A673 (cell line): ENCODE measurements at regions not wholly inside any gene's neighbourhood (a gene's known extent, or its start where the extent isn't known, plus 50 kb on each side); places are given as distances from the start of the nearest gene placed in this dataset.
"Not testable (repeated sequence)": the region's sequence is repeated elsewhere in the genome, so short reads cannot be mapped to it uniquely, and the experiment has no call there.

Experiments used
- BruUV-seq: library from RNA; stranded (reverse); fragments of 400-500 nt; replicated peaks from 2 replicates; lab custom pipeline; 2021; lab: Mats Ljungman, UMichigan
- CTCF ChIA-PET: fragments of 300-600 bp; sonication (Branson Sonifier 250); formaldehyde crosslinking; loops from one replicate; lab custom pipeline; 2022; ENCODE audit warnings: antibody characterized with exemption; lab: Charles Lee
- POLR2A ChIA-PET: fragments of 300-600 bp; sonication (Branson Sonifier 250); formaldehyde crosslinking; loops from one replicate; lab custom pipeline; 2022; ENCODE audit warnings: antibody characterized with exemption; ENCODE audit not compliant: low non-redundant PET; lab: Charles Lee
- DNase-seq: peaks from one replicate; pipeline ENCODE4 v3.0.0-alpha.2; 2015; ENCODE audit warnings: low spot score
- H3K27ac ChIP-seq: fragments of 200-600 bp; sonication (generic); 2 replicates; pipeline ENCODE4 v1.5.1; 2016; ENCODE audit warnings: mixed run types, low read depth, mild to moderate bottlenecking, mixed read lengths, antibody characterized with exemption, low read length; ENCODE audit not compliant: poor library complexity, severe bottlenecking
- H3K27me3 ChIP-seq: fragments of 200-600 bp; sonication (generic); replicated peaks from 2 replicates; pipeline ENCODE4 v1.6.1; 2017; ENCODE audit warnings: mixed run types, low read depth, mild to moderate bottlenecking, mixed read lengths, antibody characterized with exemption, low read length; ENCODE audit not compliant: insufficient read depth, poor library complexity
- H3K36me3 ChIP-seq: fragments of 200-600 bp; sonication (generic); 2 replicates; pipeline ENCODE4 v1.6.1; 2016; ENCODE audit warnings: mixed run types, mild to moderate bottlenecking, mixed read lengths, antibody characterized with exemption, low read length; ENCODE audit not compliant: insufficient read depth, poor library complexity, severe bottlenecking
- H3K4me1 ChIP-seq: fragments of 200-600 bp; sonication (generic); 2 replicates; pipeline ENCODE4 v1.6.1; 2017; ENCODE audit warnings: mixed run types, mild to moderate bottlenecking, mixed read lengths, antibody characterized with exemption, low read length; ENCODE audit not compliant: insufficient read depth, poor library complexity, severe bottlenecking
- H3K4me3 ChIP-seq: fragments of 200-600 bp; sonication (generic); 2 replicates; pipeline ENCODE4 v1.5.1; 2016; ENCODE audit warnings: low read depth, mixed run types, mild to moderate bottlenecking, mixed read lengths, low read length; ENCODE audit not compliant: poor library complexity, severe bottlenecking
- H3K9me3 ChIP-seq: fragments of 200-600 bp; sonication (generic); 2 replicates; pipeline ENCODE4 v1.6.1; 2016; ENCODE audit warnings: mixed run types, low read depth, mild to moderate bottlenecking, mixed read lengths, antibody characterized with exemption, low read length; ENCODE audit not compliant: poor library complexity, severe bottlenecking
- CTCF ChIP-seq: fragments of 300-800, 200-600 bp; sonication (generic); conservative IDR thresholded peaks from 2 replicates; pipeline ENCODE4 v1.5.1; 2017; ENCODE audit warnings: low read depth, mild to moderate bottlenecking, antibody characterized with exemption, low read length, moderate library complexity, mixed read lengths
- EZH2 ChIP-seq: fragments of 200-600 bp; sonication (generic); IDR thresholded peaks from 2 replicates; pipeline ENCODE4 v1.6.1; 2017; ENCODE audit warnings: borderline replicate concordance, low read depth, mild to moderate bottlenecking, mixed read lengths, antibody characterized with exemption, low read length; ENCODE audit not compliant: poor library complexity, severe bottlenecking
- intact Hi-C: fragments of 100-400 bp; cut with micrococcal nuclease; formaldehyde crosslinking; loops from one replicate; pipeline ENCODE4 v1.10.0; 2022; ENCODE audit not compliant: unreplicated experiment

- H3K4me1 ChIP-seq, result no peaks in the 10 kb centered on the region
- no peak overlapping the region for H3K4me3 ChIP-seq
- H3K36me3 ChIP-seq, result no peaks in the 10 kb centered on the region
- no peak overlapping the region for H3K27ac ChIP-seq
- ChIA-PET CTCF (no interaction called here), POLR2A (interaction anchor here (0.6 kb wide), 1 partner anchor 138 kb away, joined by 3 read pairs; no protein-coding TSS in a partner anchor)
- BruUV-seq, result no TSS peak
- intact Hi-C loops, result no loop called here
- TF ChIP-seq EZH2 (no peak), CTCF (no peak)
- no peaks in the 10 kb centered on the region for H3K27me3 ChIP-seq
- no peak for DNase-seq
- H3K9me3 ChIP-seq, result no peaks in the 10 kb centered on the region
Observed at GRCh38 chr2:106282462-106283170, 88.5 kb upstream of the UXS1 start.

- H3K36me3 ChIP-seq, intact Hi-C loops, CTCF ChIA-PET, DNase-seq, H3K9me3 ChIP-seq, H3K4me3 ChIP-seq, POLR2A ChIA-PET, H3K4me1 ChIP-seq, H3K27me3 ChIP-seq, H3K27ac ChIP-seq, BruUV-seq: not testable (repeated sequence)
Observed at GRCh38 chr2:106281907-106282430, 87.9 kb upstream of the UXS1 start.

- ChIA-PET CTCF (no interaction called here), POLR2A (no interaction called here)
- intact Hi-C loops, result no loop called here
- Histone ChIP-seq H3K4me3 (no peak overlapping the region), H3K4me1 (no peaks in the 10 kb centered on the region), H3K36me3 (no peaks in the 10 kb centered on the region), H3K9me3 (no peaks in the 10 kb centered on the region), H3K27me3 (no peaks in the 10 kb centered on the region), H3K27ac (no peak overlapping the region)
- TF ChIP-seq EZH2, result no peak
- no peak for TF ChIP-seq CTCF
- DNase-seq, result no peak
- BruUV-seq, result no TSS peak
Observed at GRCh38 chr2:106280722-106281446, 86.8 kb upstream of the UXS1 start.
